ENCODE measurements at regions not wholly inside any gene's neighbourhood (a gene's known extent, or its start where the extent isn't known, plus 50 kb on each side); places are given as distances from the start of the nearest gene placed in this dataset.

DNA sequence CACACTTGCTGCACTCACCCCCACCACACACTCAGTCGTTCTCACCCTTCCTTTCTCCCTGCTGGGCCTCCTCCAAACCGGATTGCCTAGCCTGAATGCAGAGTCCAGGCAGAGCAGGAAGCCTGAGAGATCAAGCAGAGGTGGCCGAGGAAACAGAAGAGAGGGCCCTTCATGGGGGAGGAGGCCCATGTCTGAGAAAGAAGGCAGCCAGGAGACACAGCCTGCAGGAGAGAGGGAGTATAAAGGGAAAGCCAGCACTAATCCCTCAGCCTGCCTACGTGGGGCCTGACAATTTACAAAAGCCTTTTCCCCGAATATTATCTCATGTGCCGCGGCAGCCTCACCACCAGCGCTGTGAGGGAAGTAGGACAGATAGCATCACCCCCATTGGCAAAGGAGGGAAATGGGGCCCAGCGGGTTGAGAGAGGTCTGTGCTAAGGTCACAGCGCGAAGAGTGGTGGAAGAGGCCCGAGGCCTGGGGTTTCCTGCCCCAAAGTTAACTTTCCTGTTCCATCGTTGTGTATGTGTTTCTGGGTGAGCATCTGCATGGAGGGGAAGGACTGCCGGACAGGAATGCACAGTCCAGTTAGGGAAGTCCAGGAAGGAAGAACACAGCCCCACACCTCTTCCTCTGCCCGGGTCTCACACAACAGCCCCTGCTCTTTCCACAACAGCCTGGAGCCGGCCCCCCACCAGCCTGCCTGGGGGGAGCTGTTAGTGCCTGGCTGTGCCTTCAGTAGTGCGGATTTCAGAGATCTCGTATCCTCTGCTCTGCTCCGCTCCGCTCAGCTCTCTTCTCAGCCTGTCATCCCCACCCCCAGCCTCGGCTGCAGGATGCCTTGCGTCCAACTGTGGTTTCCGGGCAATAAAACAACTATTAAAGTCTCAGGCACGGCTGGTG, 50.9 kb upstream of the BCOR start:
- TF ChIP-seq ZNF468 (CRISPR knock-in tag; IDR thresholded peaks at IDR 0.05) (no peak), HNRNPUL1 (IDR thresholded peaks at IDR 0.05; ENCODE audit: low read depth, low read length) (no peak), ZNF263 (CRISPR knock-in tag; IDR thresholded peaks at IDR 0.05) (no peak), ZNF644 (CRISPR knock-in tag; IDR thresholded peaks at IDR 0.05; ENCODE audit: low read depth) (no peak), EP300 (IDR thresholded peaks at IDR 0.05; ENCODE audit: low read depth in 2 of 2, low read length in 2 of 2) (no peak), EP300 (CRISPR knock-in tag; IDR thresholded peaks at IDR 0.05; ENCODE audit: borderline replicate concordance) (no peak), ZSCAN20 (CRISPR knock-in tag; IDR thresholded peaks at IDR 0.05; ENCODE audit: borderline replicate concordance) (no peak)

Measured in HepG2 (cell line).